K562 (cell line): ENCODE measurements at regions not wholly inside any gene's neighbourhood (a gene's known extent, or its start where the extent isn't known, plus 50 kb on each side); places are given as distances from the start of the nearest gene placed in this dataset.

Source experiments
- ATAC-seq: fragments of 200-7000 bp; cut with Tn5 transposase; 3 replicates; pipeline ENCODE4 v1.9.1; 2020; ENCODE audit warnings: moderate library complexity
- BruUV-seq: library from RNA; stranded (reverse); fragments of 400-500 nt; replicated peaks from 2 replicates; lab custom pipeline; 2021; lab: Mats Ljungman, UMichigan
- CTCF ChIA-PET: fragments of 300-600 bp; formaldehyde crosslinking; extraction: SDS; loops from one replicate; lab custom pipeline; 2021; ENCODE audit warnings: low intra/inter-chr PET ratio; lab: Yijun Ruan, JAX
- POLR2A ChIA-PET: fragments of 300-600, 350-650 bp; sonication (Branson Sonifier 250); formaldehyde crosslinking; extraction: SDS; loops from one replicate; lab custom pipeline; 2021; ENCODE audit warnings: antibody characterized with exemption, inconsistent platforms; lab: Yijun Ruan, JAX
- DNase-seq, 4 experiments: peaks; one replicate each; pipeline versions ENCODE4 v3.0.0 to v3.0.0-alpha.2; 2011 to 2018; ENCODE audit warnings: low spot score in 3 of 4, mixed read lengths in 3 of 4; ENCODE audit errors: extremely low read depth in 1 of 4
- FAIRE-seq: peaks from 2 replicates; lab custom pipeline; 2011; peaks lifted over from hg19 to GRCh38; lab: Jason Lieb, UNC
- H2AFZ ChIP-seq: 2 replicates; pipeline ENCODE4 v1.6.0; 2011; ENCODE audit warnings: low read depth, low read length, control low read depth, inconsistent platforms
- H3K27ac ChIP-seq: fragments of 200-600 bp; 3 replicates; pipeline ENCODE4 v1.8.0; 2011; ENCODE audit warnings: low read depth, mild to moderate bottlenecking, control low read depth, inconsistent platforms, low read length, moderate library complexity, mixed read lengths; ENCODE audit errors: extremely low read depth
- H3K27me3 ChIP-seq, 2 experiments: fragments of 300-600 bp in 1 of 2; 2 replicates in 1 of 2; 3 replicates in 1 of 2; pipeline versions ENCODE4 v1.6.0 to v1.8.0; 2011; ENCODE audit warnings: inconsistent platforms in 2 of 2, low read length in 2 of 2, mild to moderate bottlenecking in 1 of 2, mixed read lengths in 1 of 2, moderate library complexity in 1 of 2; ENCODE audit not compliant: control insufficient read depth in 2 of 2, insufficient read depth in 2 of 2
- H3K36me3 ChIP-seq: fragments of 300-600 bp; 3 replicates; pipeline ENCODE4 v1.8.0; 2011; ENCODE audit warnings: mild to moderate bottlenecking, low read length, inconsistent platforms; ENCODE audit not compliant: control insufficient read depth, insufficient read depth
- H3K4me1 ChIP-seq, 2 experiments: fragments of 200-600 bp in 1 of 2; replicated peaks in 1 of 2; 2 replicates in 1 of 2; 3 replicates in 1 of 2; pipeline versions ENCODE4 v1.5.1 to v1.8.0; 2011; ENCODE audit warnings: inconsistent platforms in 2 of 2, low read length in 2 of 2, mild to moderate bottlenecking in 1 of 2, mixed read lengths in 1 of 2, moderate library complexity in 1 of 2; ENCODE audit not compliant: control insufficient read depth in 2 of 2, insufficient read depth in 2 of 2
- H3K4me2 ChIP-seq: 2 replicates; pipeline ENCODE4 v1.6.1; 2011; ENCODE audit warnings: low read length, control low read depth, inconsistent platforms, mixed read lengths; ENCODE audit not compliant: insufficient read depth
- H3K4me3 ChIP-seq: fragments of 200-600 bp; sonication (generic), shearing (Covaris generic); 2 replicates; pipeline ENCODE4 v1.5.1; 2016; ENCODE audit warnings: control low read depth, inconsistent platforms
- H3K79me2 ChIP-seq: fragments of 200-600 bp; 3 replicates; pipeline ENCODE4 v1.8.0; 2011; ENCODE audit warnings: low read length, inconsistent platforms; ENCODE audit not compliant: control insufficient read depth, insufficient read depth
- H3K9ac ChIP-seq, 2 experiments: 2 replicates each; pipeline versions ENCODE4 v1.6.0 to v1.6.1; 2011; ENCODE audit warnings: low read depth in 2 of 2, low read length in 2 of 2, control low read depth in 1 of 2, inconsistent platforms in 1 of 2, mild to moderate bottlenecking in 1 of 2, mixed read lengths in 1 of 2; ENCODE audit not compliant: insufficient read depth in 1 of 2
- H3K9me1 ChIP-seq: one replicate; pipeline ENCODE4 v1.6.0; 2011; ENCODE audit warnings: inconsistent platforms, mild to moderate bottlenecking, low read length, moderate library complexity; ENCODE audit not compliant: control insufficient read depth, insufficient read depth
- H3K9me3 ChIP-seq: replicated peaks from 2 replicates; pipeline ENCODE4 v1.5.1; 2011; ENCODE audit warnings: low read depth, low read length, inconsistent platforms; ENCODE audit not compliant: control insufficient read depth, insufficient read depth
- H4K20me1 ChIP-seq: replicated peaks from 2 replicates; pipeline ENCODE4 v1.6.1; 2011; ENCODE audit warnings: low read length, inconsistent platforms, mixed read lengths; ENCODE audit not compliant: control insufficient read depth, insufficient read depth
- ARID2 ChIP-seq: fragments of 450-650 bp; IDR thresholded peaks from 2 replicates; pipeline ENCODE4 v1.6.1; 2017; ENCODE audit warnings: antibody characterized with exemption, mild to moderate bottlenecking
- FOXA1 ChIP-seq: fragments of 450-650 bp; IDR thresholded peaks from 2 replicates; pipeline ENCODE4 v1.6.1; 2016; ENCODE audit warnings: mild to moderate bottlenecking, borderline replicate concordance
- GATA2 ChIP-seq: sonication (generic); formaldehyde crosslinking; IDR thresholded peaks from 2 replicates; pipeline ENCODE4 v1.4.0; 2020; ENCODE audit warnings: mild to moderate bottlenecking, missing genetic modification reagents
- LEF1 ChIP-seq: fragments of 450-650 bp; IDR thresholded peaks from 2 replicates; pipeline ENCODE4 v1.6.1; 2016; ENCODE audit warnings: mild to moderate bottlenecking
- MAZ ChIP-seq, 2 experiments: fragments of 450-650 bp in 1 of 2; sonication (generic) in 1 of 2; formaldehyde crosslinking; IDR thresholded peaks in 1 of 2; conservative IDR thresholded peaks in 1 of 2; 2 replicates each; pipeline versions ENCODE4 v1.4.0 to v1.5.0; 2020; ENCODE audit warnings: mild to moderate bottlenecking in 1 of 2, missing genetic modification reagents in 1 of 2
- MXI1 ChIP-seq: IDR thresholded peaks from 2 replicates; pipeline ENCODE4 v1.6.1; 2011; ENCODE audit warnings: low read depth, mild to moderate bottlenecking, improper control_type of control experiment, low read length
- PCBP2 ChIP-seq: fragments of 200-400 bp; formaldehyde crosslinking; IDR thresholded peaks from 2 replicates; pipeline ENCODE4 v1.6.1; 2018; ENCODE audit warnings: low read length, low read depth, mild to moderate bottlenecking, moderate library complexity; ENCODE audit not compliant: poor library complexity, severe bottlenecking
- POLR2G ChIP-seq: fragments of 200-400 bp; formaldehyde crosslinking; IDR thresholded peaks from 2 replicates; pipeline ENCODE4 v1.6.1; 2017; ENCODE audit warnings: low read depth, mild to moderate bottlenecking, antibody characterized with exemption, low read length, moderate library complexity
- RBM22 ChIP-seq: fragments of 200-400 bp; formaldehyde crosslinking; IDR thresholded peaks from 2 replicates; pipeline ENCODE4 v1.6.1; 2018; ENCODE audit warnings: low read length, low read depth; ENCODE audit not compliant: poor library complexity, severe bottlenecking
- SRSF7 ChIP-seq: fragments of 200-400 bp; formaldehyde crosslinking; optimal IDR thresholded peaks from 2 replicates; pipeline ENCODE3; 2017; ENCODE audit warnings: mild to moderate bottlenecking, low read depth, low read length
- TRIM28 ChIP-seq: fragments of 450-650 bp; IDR thresholded peaks from 2 replicates; pipeline ENCODE4 v1.6.1; 2017
- TSHZ1 ChIP-seq: fragments of 250-450 bp; sonication (Bioruptor Pico); IDR thresholded peaks from 2 replicates; pipeline ENCODE4 v1.4.0; 2020; ENCODE audit warnings: mild to moderate bottlenecking, moderate library complexity
- USF2 ChIP-seq: sonication (generic); formaldehyde crosslinking; IDR thresholded peaks from 2 replicates; pipeline ENCODE4 v1.5.0; 2020; ENCODE audit warnings: missing genetic modification reagents
- ZNF707 ChIP-seq: fragments of 250-450 bp; sonication (Bioruptor Pico); conservative IDR thresholded peaks from 2 replicates; pipeline ENCODE4 v1.8.0; 2022; ENCODE audit warnings: inconsistent platforms, mild to moderate bottlenecking, moderate library complexity
- WGBS: fragments of 100-300 bp; shearing (Covaris generic); methylation state at CpG from one replicate; pipeline ENCODE4 v1.1.6; 2016; ENCODE audit warnings: low coverage, mixed read lengths; ENCODE audit not compliant: insufficient coverage; ENCODE audit errors: missing lambda C conversion rate; 5-methylcytosine and 5-hydroxymethylcytosine counted together
- in situ Hi-C: fragments of 300-500 bp; cut with MboI; formaldehyde crosslinking; loops from 4 replicates; pipeline ENCODE4 v1.15.0; 2018; ENCODE audit warnings: inconsistent platforms, mixed read lengths
- intact Hi-C: fragments of 100-400 bp; cut with micrococcal nuclease; formaldehyde crosslinking; loops from 2 replicates; pipeline ENCODE4 v1.14.2; 2022

- peaks cover 28 to 47% of the 10 kb centered on the region in 2 experiments for H3K4me1 ChIP-seq
- H3K9me1 ChIP-seq: peaks cover 5% of the 10 kb centered on the region
- no peak overlapping the region for H3K4me3 ChIP-seq
- no peaks in the 10 kb centered on the region for H3K36me3 ChIP-seq
- ATAC-seq: no peak
- in situ Hi-C loops (no loop called here), intact Hi-C loops (loop anchor here (5.0 to 10.0 kb wide), 2 partner anchors 38 to 105 kb away; partner anchors contain the start of gene IRF2BPL)
- H3K27me3 ChIP-seq: no peaks in the 10 kb centered on the region
- H2AFZ ChIP-seq: peak overlapping the region; percentile 90
- H3K9me3 ChIP-seq: no peaks in the 10 kb centered on the region
- no peak for DNase-seq
- peak overlapping the region; percentile 62; the same call in 2 of the 3 replicates for H3K27ac ChIP-seq
- H3K4me2 ChIP-seq: no peak overlapping the region; the same call in 1 of the 2 replicates
- BruUV-seq: no TSS peak
- H3K9ac ChIP-seq: peak overlapping the region; percentile 38 to 89; a peak in 3 of 4 replicates
- no peaks in the 10 kb centered on the region for H4K20me1 ChIP-seq
- FAIRE-seq: no peak
- no peaks in the 10 kb centered on the region for H3K79me2 ChIP-seq
- ChIA-PET POLR2A (interaction anchor here (1.3 kb wide), 1 partner anchor 9 kb away, joined by 5 read pairs; no protein-coding TSS in a partner anchor), CTCF (no interaction called here)
- 49% methylated on average over 8 of the region's 21 CpGs for WGBS
- TF ChIP-seq FOXA1 (no peak), PCBP2 (no peak), POLR2G (no peak), GATA2 (CRISPR knock-in tag) (no peak), USF2 (CRISPR knock-in tag) (no peak), TRIM28 (no peak), LEF1 (no peak), RBM22 (no peak), MXI1 (no peak), ZNF707 (CRISPR knock-in tag) (no peak), ARID2 (no peak), SRSF7 (no peak), TSHZ1 (no peak), MAZ (CRISPR knock-in tag; conservative IDR thresholded peaks at IDR 0.05 in 1 of 2, IDR thresholded peaks at IDR 0.05 in 1 of 2) (no peak)
These were observed 93.5 kb downstream of the LRRC74A start for GRCh38 chr14:76919431-76920330.
